Head of caudate nucleus (tissue), 42 donors: ENCODE measurements at regions not wholly inside any gene's neighbourhood (a gene's known extent, or its start where the extent isn't known, plus 50 kb on each side); places are given as distances from the start of the nearest gene placed in this dataset.
"Not testable (repeated sequence)": the region's sequence is repeated elsewhere in the genome, so short reads cannot be mapped to it uniquely, and the experiment has no call there.

Experiments
- DNase-seq, 42 donors: peaks; one replicate each; pipeline versions ENCODE4 v3.0.0 to v3.0.0-alpha.2; 2020 to 2021; ENCODE audit warnings: mixed read lengths in 7 of 42
- intact Hi-C: fragments of 100-400 bp; cut with DNase I; formaldehyde crosslinking; loops from one replicate; pipeline ENCODE4 v1.15.0; 2022

- DNase-seq = no peak
- intact Hi-C loops = no loop called here
These were observed 193.2 kb downstream of the OLFM1 start for GRCh38 chr9:135280666-135281065.

GRCh38 chr9:135281151-135281550, 193.7 kb downstream of the OLFM1 start:
- DNase-seq = no peak
- intact Hi-C loops = no loop called here

GRCh38 chr9:135281791-135282737, 194.6 kb downstream of the OLFM1 start:
- DNase-seq = peak; percentile 40 to 91 (median 75)

GRCh38 chr9:135282808-135283207, 195.3 kb downstream of the OLFM1 start:
- intact Hi-C loops = no loop called here
- no peak for DNase-seq

More at GRCh38 chr9:135281791-135282737, 194.6 kb downstream of the OLFM1 start:
- intact Hi-C loops = no loop called here

DNA sequence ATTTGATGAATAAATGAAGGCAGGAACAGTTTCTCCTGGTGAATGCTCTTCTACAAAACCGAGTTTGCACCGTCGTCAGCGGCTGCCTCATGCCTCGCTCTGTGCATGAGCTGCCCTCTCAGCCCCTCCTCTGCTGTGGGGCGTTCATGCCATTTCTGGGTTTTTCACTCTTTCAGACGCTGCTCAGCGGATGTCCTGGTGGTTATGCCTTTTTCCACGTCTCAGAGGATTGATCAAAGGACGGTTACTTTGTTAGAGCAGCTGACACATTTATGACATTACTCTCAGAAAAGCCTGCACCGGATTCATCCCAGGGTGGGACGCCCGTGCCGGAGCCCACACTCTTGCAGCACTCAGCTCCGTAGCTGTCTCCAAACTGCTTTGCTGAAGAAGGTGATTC, 195.9 kb upstream of the PPP1R26 start:
- peak in 6 of 42 donors; percentile 10 to 52 (median 38) for DNase-seq
- intact Hi-C loops = no loop called here

DNA sequence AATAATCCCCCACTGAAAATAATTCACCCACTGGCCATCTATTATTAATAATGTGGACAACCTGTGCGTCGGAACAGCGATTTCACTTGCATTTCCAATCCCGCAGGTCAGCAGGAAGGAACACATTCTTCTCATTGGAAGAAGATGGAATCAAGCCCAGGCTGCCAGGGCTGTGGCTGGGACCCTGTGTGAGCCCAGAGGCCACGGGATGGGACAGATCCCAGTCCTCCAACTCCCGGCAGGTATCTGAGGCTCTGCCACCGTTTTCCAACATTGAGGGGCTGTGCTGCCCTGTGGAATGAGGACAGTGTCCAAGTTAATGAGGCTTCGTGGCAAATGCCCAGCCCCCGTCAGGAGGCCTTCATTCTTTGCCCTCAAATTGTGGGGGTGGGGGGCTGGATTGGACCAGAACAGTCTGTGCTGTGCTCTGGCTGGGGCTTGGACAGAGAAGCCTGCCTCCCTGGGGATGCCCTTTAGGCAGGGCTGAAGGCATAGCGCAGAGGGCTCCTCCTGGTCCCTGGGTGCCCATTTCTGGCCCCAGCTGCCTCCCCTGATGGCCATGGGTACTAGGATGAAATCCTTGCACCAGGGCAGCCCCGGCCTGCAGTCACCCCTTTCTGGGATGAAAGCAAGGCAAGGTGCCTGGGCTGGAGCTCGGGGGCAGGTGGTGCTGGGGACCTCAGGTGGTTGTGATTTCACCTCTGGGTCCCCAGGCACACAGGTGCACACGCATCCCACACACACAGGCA, 195.0 kb upstream of the PPP1R26 start:
- no peak for DNase-seq
- intact Hi-C loops = no loop called here

GRCh38 chr9:135286187-135286925, 193.2 kb upstream of the PPP1R26 start:
- intact Hi-C loops, DNase-seq: not testable (repeated sequence)

DNA sequence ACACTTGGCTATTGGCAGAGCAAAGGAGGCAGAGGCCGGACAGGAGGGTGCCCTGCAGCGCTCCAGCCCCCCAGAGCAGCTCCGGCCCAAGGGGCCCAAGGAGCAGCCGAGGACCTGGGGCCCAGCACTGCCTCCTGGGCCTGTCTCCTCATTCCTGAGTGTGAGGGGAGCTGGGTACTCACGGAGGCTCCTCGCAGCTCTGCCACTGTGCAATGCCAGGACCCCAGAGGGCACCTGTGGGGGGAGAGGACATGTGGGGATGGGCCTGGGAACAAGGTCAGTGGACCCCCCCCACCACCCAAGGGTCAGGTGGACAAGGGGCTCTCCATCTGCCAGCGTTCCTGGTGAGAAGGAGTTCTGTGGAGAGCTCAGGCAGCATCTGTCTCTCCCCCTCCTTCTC, 192.6 kb upstream of the PPP1R26 start:
- no peak for DNase-seq
- intact Hi-C loops = no loop called here

DNA sequence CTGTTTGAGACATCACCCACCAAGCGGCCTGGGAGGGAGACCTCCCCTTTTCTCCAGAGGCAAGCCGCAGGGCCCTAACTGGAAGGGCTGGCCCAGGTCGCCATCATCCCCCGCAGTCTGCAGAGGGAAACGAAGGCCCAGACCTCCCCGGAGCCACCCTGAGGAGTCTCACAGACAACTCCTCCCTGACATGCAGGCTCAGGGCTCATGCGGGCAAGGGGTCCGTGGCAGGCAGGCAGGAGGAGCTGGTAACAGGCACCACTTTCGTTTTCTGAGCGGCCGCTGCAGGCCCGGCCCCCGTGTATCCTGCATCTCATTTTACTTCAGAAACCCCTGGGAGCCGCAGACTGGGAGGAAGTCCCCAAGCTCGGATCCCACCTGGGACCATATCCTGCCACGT, 192.0 kb upstream of the PPP1R26 start:
- DNase-seq = no peak
- intact Hi-C loops = no loop called here

DNA sequence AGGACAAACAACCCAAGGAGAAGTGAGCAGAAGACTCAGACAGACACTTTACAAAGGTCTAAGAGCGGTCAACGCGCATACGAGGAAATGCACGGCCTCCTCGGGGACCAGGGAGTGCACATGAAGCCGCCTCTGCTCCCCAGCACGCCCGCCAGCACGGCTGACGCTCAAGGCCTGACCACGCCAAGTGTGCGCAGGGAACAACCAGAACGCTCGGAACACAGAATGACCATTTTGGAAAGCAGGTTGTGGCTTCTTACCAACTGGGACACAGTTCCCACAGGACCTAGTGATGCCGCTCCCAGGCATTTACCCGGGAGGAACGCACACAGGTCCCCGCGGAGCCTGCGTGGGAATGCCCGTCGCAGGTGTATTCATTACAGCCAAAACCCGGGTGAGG, 191.5 kb upstream of the PPP1R26 start:
- DNase-seq = no peak
- intact Hi-C loops = no loop called here

DNA sequence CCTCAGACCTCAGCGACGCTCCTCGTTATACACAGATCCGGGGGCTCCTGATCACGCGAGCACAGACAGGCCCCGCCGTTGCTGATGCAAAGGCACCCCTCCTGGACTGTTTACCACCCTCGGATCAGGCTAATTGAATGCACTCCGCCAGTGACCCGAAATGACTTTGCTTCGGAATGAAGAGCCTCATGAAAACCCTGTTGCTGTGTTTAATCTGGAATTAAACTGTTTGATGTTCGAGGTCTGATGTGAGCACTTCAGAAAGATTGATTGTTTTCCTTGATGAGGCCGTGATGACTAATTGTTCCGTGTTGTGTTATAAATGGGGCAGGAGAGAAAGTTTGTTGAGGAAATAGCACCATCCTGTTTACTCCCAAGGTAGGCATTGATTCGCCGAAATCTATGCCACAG, 190.5 kb upstream of the PPP1R26 start:
- no peak for DNase-seq
- intact Hi-C loops = no loop called here

GRCh38 chr9:135290086-135290485, 189.5 kb upstream of the PPP1R26 start:
- intact Hi-C loops = no loop called here
- no peak for DNase-seq

- no peak for DNase-seq
- intact Hi-C loops = no loop called here
These were observed 189.0 kb upstream of the PPP1R26 start for GRCh38 chr9:135290566-135290965.

- intact Hi-C loops = no loop called here
- peak in 1 of 42 donors; percentile 12 for DNase-seq
These were observed 188.4 kb upstream of the PPP1R26 start for GRCh38 chr9:135291165-135291564.

DNA sequence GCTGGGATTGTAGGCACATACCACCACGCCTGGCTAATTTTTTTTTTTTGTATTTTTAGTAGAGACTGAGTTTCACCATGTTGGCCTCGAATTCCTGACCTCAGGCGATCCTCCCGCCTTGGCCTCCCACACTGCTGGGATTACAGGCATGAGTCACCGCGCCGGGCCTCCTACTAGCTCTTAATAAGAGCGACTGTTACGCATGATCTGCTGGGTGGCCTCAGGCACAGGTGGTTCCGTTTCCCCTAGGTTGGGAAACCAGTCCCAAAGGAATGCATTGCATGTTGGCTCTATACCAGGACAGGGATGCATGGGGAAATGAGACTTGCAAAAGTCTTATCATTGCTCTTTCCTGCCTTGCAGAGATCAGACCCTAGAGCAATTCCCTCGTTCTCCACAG, 184.7 kb upstream of the PPP1R26 start:
- peak in 3 of 42 donors; percentile 10 to 35 (median 16) for DNase-seq
- intact Hi-C loops = no loop called here

- intact Hi-C loops = no loop called here
- peak in 4 of 42 donors; percentile 5 to 32 (median 20) for DNase-seq
These were observed 183.9 kb upstream of the PPP1R26 start for GRCh38 chr9:135295551-135296300.

- intact Hi-C loops = no loop called here
These were observed 182.7 kb upstream of the PPP1R26 start for GRCh38 chr9:135296735-135297455.

GRCh38 chr9:135297456-135298075, 182.0 kb upstream of the PPP1R26 start:
- intact Hi-C loops = no loop called here
- peak in 5 of 42 donors; percentile 8 to 35 (median 22) for DNase-seq

More at GRCh38 chr9:135296735-135297455, 182.7 kb upstream of the PPP1R26 start:
- peak in 6 of 42 donors; percentile 6 to 33 (median 16) for DNase-seq
